Stimulated activated naive CD8-positive, alpha-beta T cell treated with anti-CD3 and anti-CD28 coated beads, Interleukin-15, amount 100 ng/mL, for 72 hours (primary cell): ENCODE measurements at regions not wholly inside any gene's neighbourhood (a gene's known extent, or its start where the extent isn't known, plus 50 kb on each side); places are given as distances from the start of the nearest gene placed in this dataset.
"Not testable (repeated sequence)": the region's sequence is repeated elsewhere in the genome, so short reads cannot be mapped to it uniquely, and the experiment has no call there.

Source experiments
- ATAC-seq: fragments of 150-1000 bp; cut with Tn5 transposase; 2 replicates; pipeline ENCODE4 v1.10.0; 2021; ENCODE audit warnings: mild to moderate bottlenecking, moderate library complexity
- DNase-seq, 2 donors: peaks; one replicate each; pipeline ENCODE4 v3.0.0; 2021 to 2022
- H3K27ac Mint-ChIP-seq, 2 donors: one replicate each; pipeline ENCODE4 v1.8.0; 2022; ENCODE audit warnings: mild to moderate bottlenecking in 2 of 2, mixed read lengths in 2 of 2, moderate library complexity in 2 of 2
- H3K27me3 Mint-ChIP-seq: one replicate; pipeline ENCODE4 v1.8.0; 2022; ENCODE audit warnings: mixed read lengths
- H3K4me1 Mint-ChIP-seq: one replicate; pipeline ENCODE4 v1.8.0; 2022; ENCODE audit warnings: mild to moderate bottlenecking, mixed read lengths
- H3K4me3 Mint-ChIP-seq, 2 donors: one replicate each; pipeline ENCODE4 v1.8.0; 2022; ENCODE audit warnings: mild to moderate bottlenecking in 2 of 2, mixed read lengths in 2 of 2, moderate library complexity in 1 of 2
- H3K9me3 Mint-ChIP-seq, 2 donors: one replicate each; pipeline ENCODE4 v1.8.0; 2022; ENCODE audit warnings: mixed read lengths in 2 of 2

GRCh38 chr10:63675171-63675570 lies 154.0 kb downstream of the REEP3 start:
- no peaks in the 10 kb centered on the region for H3K9me3 Mint-ChIP-seq
- H3K27ac Mint-ChIP-seq = no peak overlapping the region
- ATAC-seq (no peak), DNase-seq (no peak)
- peaks cover 8% of the 10 kb centered on the region for H3K27me3 Mint-ChIP-seq
- no peaks in the 10 kb centered on the region for H3K4me1 Mint-ChIP-seq
- no peak overlapping the region for H3K4me3 Mint-ChIP-seq

- ATAC-seq = no peak
- no peaks in the 10 kb centered on the region for H3K27me3 Mint-ChIP-seq
- H3K4me1 Mint-ChIP-seq = no peaks in the 10 kb centered on the region
- no peaks in the 10 kb centered on the region for H3K9me3 Mint-ChIP-seq
- DNase-seq = no peak
- H3K27ac Mint-ChIP-seq = no peak overlapping the region
- no peak overlapping the region for H3K4me3 Mint-ChIP-seq
These were observed 155.8 kb downstream of the REEP3 start for GRCh38 chr10:63677001-63677400.

GRCh38 chr10:63680545-63680944 lies 159.3 kb downstream of the REEP3 start:
- not testable (repeated sequence) for H3K27me3 Mint-ChIP-seq, ATAC-seq, H3K27ac Mint-ChIP-seq, H3K9me3 Mint-ChIP-seq, H3K4me3 Mint-ChIP-seq, DNase-seq, H3K4me1 Mint-ChIP-seq

- DNase-seq (no peak), ATAC-seq (no peak)
These were observed 160.9 kb downstream of the REEP3 start for GRCh38 chr10:63681993-63682697.

GRCh38 chr10:63682698-63683052 lies 161.5 kb downstream of the REEP3 start:
- H3K4me1 Mint-ChIP-seq, ATAC-seq, H3K4me3 Mint-ChIP-seq, H3K27me3 Mint-ChIP-seq, H3K9me3 Mint-ChIP-seq, DNase-seq: not testable (repeated sequence)
- H3K27ac Mint-ChIP-seq = peak overlapping the region in 1 of 2 donors; percentile 61

More at GRCh38 chr10:63681993-63682697, 160.9 kb downstream of the REEP3 start:
- Mint-ChIP-seq H3K9me3 (no peaks in the 10 kb centered on the region), H3K27ac (no peak overlapping the region), H3K4me1 (peaks cover 6% of the 10 kb centered on the region), H3K27me3 (peaks cover 8% of the 10 kb centered on the region), H3K4me3 (no peak overlapping the region)

GRCh38 chr10:63683223-63683622 lies 162.0 kb downstream of the REEP3 start:
- Mint-ChIP-seq H3K4me1 (peaks cover 6% of the 10 kb centered on the region), H3K27ac (no peak overlapping the region), H3K27me3 (peaks cover 8% of the 10 kb centered on the region), H3K9me3 (no peaks in the 10 kb centered on the region), H3K4me3 (no peak overlapping the region)
- ATAC-seq (no peak), DNase-seq (no peak)

GRCh38 chr10:63683686-63684085 lies 162.5 kb downstream of the REEP3 start:
- peaks cover 6% of the 10 kb centered on the region for H3K4me1 Mint-ChIP-seq
- H3K9me3 Mint-ChIP-seq = no peaks in the 10 kb centered on the region
- no peak overlapping the region for H3K4me3 Mint-ChIP-seq
- peaks cover 8% of the 10 kb centered on the region for H3K27me3 Mint-ChIP-seq
- ATAC-seq = no peak
- peak overlapping the region in 1 of 2 donors; percentile 71 for H3K27ac Mint-ChIP-seq
- DNase-seq = no peak

- ATAC-seq (no peak), DNase-seq (no peak)
- H3K27ac Mint-ChIP-seq = peak overlapping the region; percentile 54 to 71
- H3K4me3 Mint-ChIP-seq = no peak overlapping the region
- peaks cover 6% of the 10 kb centered on the region for H3K4me1 Mint-ChIP-seq
- no peaks in the 10 kb centered on the region for H3K9me3 Mint-ChIP-seq
- H3K27me3 Mint-ChIP-seq = peaks cover 8% of the 10 kb centered on the region
These were observed 163.2 kb downstream of the REEP3 start for GRCh38 chr10:63684257-63684936.

GRCh38 chr10:63689768-63690167 lies 168.6 kb downstream of the REEP3 start:
- Mint-ChIP-seq H3K4me1 (no peaks in the 10 kb centered on the region), H3K27ac (no peak overlapping the region), H3K27me3 (peaks cover 8% of the 10 kb centered on the region), H3K4me3 (no peak overlapping the region), H3K9me3 (peaks cover 0 to 19% of the 10 kb centered on the region in 2 donors)
- DNase-seq (no peak), ATAC-seq (no peak)

- Mint-ChIP-seq H3K27ac (no peak overlapping the region), H3K9me3 (peaks cover 0 to 19% of the 10 kb centered on the region in 2 donors), H3K27me3 (no peaks in the 10 kb centered on the region), H3K4me1 (no peaks in the 10 kb centered on the region), H3K4me3 (no peak overlapping the region)
- no peak for ATAC-seq
- no peak for DNase-seq
These were observed 171.2 kb downstream of the REEP3 start for GRCh38 chr10:63692220-63692896.

GRCh38 chr10:63693021-63693420 lies 171.8 kb downstream of the REEP3 start:
- not testable (repeated sequence) for ATAC-seq, H3K4me3 Mint-ChIP-seq, H3K4me1 Mint-ChIP-seq

GRCh38 chr10:63696205-63696604 lies 175.0 kb downstream of the REEP3 start:
- Mint-ChIP-seq H3K27me3 (no peaks in the 10 kb centered on the region), H3K9me3 (peaks cover 0 to 19% of the 10 kb centered on the region in 2 donors), H3K27ac (no peak overlapping the region), H3K4me3 (no peak overlapping the region), H3K4me1 (peaks cover 20% of the 10 kb centered on the region)
- ATAC-seq = no peak
- no peak for DNase-seq

More at GRCh38 chr10:63693021-63693420, 171.8 kb downstream of the REEP3 start:
- H3K27me3 Mint-ChIP-seq, DNase-seq, H3K27ac Mint-ChIP-seq: not testable (repeated sequence)
- H3K9me3 Mint-ChIP-seq = peaks cover 0 to 19% of the 10 kb centered on the region in 2 donors

- H3K4me1 Mint-ChIP-seq = peaks cover 23% of the 10 kb centered on the region
- H3K4me3 Mint-ChIP-seq = no peak overlapping the region
- H3K9me3 Mint-ChIP-seq = peaks cover under 1 to 16% of the 10 kb centered on the region in 2 donors
- H3K27me3 Mint-ChIP-seq = no peaks in the 10 kb centered on the region
- DNase-seq = no peak
- no peak for ATAC-seq
- H3K27ac Mint-ChIP-seq = peak overlapping the region in 1 of 2 donors; percentile 59
These were observed 177.0 kb downstream of the REEP3 start for GRCh38 chr10:63697956-63698786.

GRCh38 chr10:63698787-63699150 lies 177.6 kb downstream of the REEP3 start:
- Mint-ChIP-seq H3K4me1 (peaks cover 26% of the 10 kb centered on the region), H3K9me3 (peaks cover 6 to 10% of the 10 kb centered on the region in 2 donors), H3K27me3 (no peaks in the 10 kb centered on the region), H3K27ac (peak overlapping the region in 1 of 2 donors; percentile 59), H3K4me3 (no peak overlapping the region)
- no peak for ATAC-seq
- no peak for DNase-seq
